Prostate gland (tissue), 1 donor: ENCODE measurements at regions not wholly inside any gene's neighbourhood (a gene's known extent, or its start where the extent isn't known, plus 50 kb on each side); places are given as distances from the start of the nearest gene placed in this dataset.

Experiments
- POLR2A ChIP-seq: fragments of 450-650 bp; IDR thresholded peaks from one replicate; pipeline ENCODE4 v1.6.1; 2016; ENCODE audit warnings: antibody characterized with exemption, mild to moderate bottlenecking
- POLR2AphosphoS5 ChIP-seq: sonication (generic); formaldehyde crosslinking; IDR thresholded peaks from one replicate; pipeline ENCODE4 v1.6.1; 2017; ENCODE audit warnings: antibody characterized with exemption

DNA sequence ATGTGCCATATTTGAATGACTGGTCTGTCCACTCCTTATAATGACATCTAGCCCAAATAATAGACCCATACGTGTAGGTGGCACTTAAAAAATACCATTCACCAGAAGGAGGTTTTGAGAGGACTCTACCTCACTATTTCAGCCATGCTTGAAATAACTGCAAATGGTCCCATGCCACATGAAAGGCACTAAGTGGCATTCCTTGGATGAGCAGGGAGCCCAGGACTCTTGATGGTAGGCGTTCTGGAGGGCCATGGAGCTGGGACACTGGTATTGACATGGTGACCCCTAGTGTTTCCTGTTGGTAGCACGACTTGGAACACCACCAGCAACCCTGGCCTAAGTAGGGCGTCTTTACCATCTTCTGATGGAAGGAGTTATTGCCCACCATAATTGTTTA lies 148.7 kb upstream of the ZFHX3 start:
- TF ChIP-seq POLR2A (no peak), POLR2AphosphoS5 (peak; percentile 41)
